GM21576 (cell line): ENCODE measurements at regions not wholly inside any gene's neighbourhood (a gene's known extent, or its start where the extent isn't known, plus 50 kb on each side); places are given as distances from the start of the nearest gene placed in this dataset.

ENCODE experiments used
- ATAC-seq: cut with Tn5 transposase; IDR thresholded peaks from one replicate; pipeline ENCODE4 v1.9.1; 2021; ENCODE audit warnings: mild to moderate bottlenecking, moderate library complexity; ENCODE audit not compliant: unreplicated experiment

- ATAC-seq: no peak
Measured at GRCh38 chr6:97790926-97791590, 508.0 kb upstream of the MMS22L start.

- ATAC-seq: no peak
Measured at GRCh38 chr6:97805596-97805995, 522.6 kb upstream of the MMS22L start.

GRCh38 chr6:97812940-97813339, 529.9 kb upstream of the MMS22L start:
- no peak for ATAC-seq

GRCh38 chr6:97813889-97814567, 531.0 kb upstream of the MMS22L start:
- no peak for ATAC-seq

GRCh38 chr6:97815301-97815812, 532.3 kb upstream of the MMS22L start:
- no peak for ATAC-seq

GRCh38 chr6:97816526-97816925, 533.5 kb upstream of the MMS22L start:
- no peak for ATAC-seq

- no peak for ATAC-seq
Measured at GRCh38 chr6:97819710-97820109, 536.7 kb upstream of the MMS22L start.

- ATAC-seq: no peak
Measured at GRCh38 chr6:97820400-97820799, 537.4 kb upstream of the MMS22L start.

GRCh38 chr6:97822632-97823031, 539.6 kb upstream of the MMS22L start:
- ATAC-seq: no peak

- no peak for ATAC-seq
Measured at GRCh38 chr6:97841763-97842162, 558.7 kb upstream of the MMS22L start.

- ATAC-seq: no peak
Measured at GRCh38 chr6:97842521-97842920, 559.5 kb upstream of the MMS22L start.

- ATAC-seq: no peak
Measured at GRCh38 chr6:97849390-97849789, 566.4 kb upstream of the MMS22L start.

GRCh38 chr6:97850458-97851212, 567.6 kb upstream of the MMS22L start:
- ATAC-seq: no peak

- no peak for ATAC-seq
Measured at GRCh38 chr6:97863697-97864096, 580.7 kb upstream of the MMS22L start.

- no peak for ATAC-seq
Measured at GRCh38 chr6:97864366-97864765, 581.4 kb upstream of the MMS22L start.

GRCh38 chr6:97864826-97865225, 581.8 kb upstream of the MMS22L start:
- no peak for ATAC-seq

- ATAC-seq: no peak
Measured at GRCh38 chr6:97865612-97866011, 582.6 kb upstream of the MMS22L start.

- ATAC-seq: no peak
Measured at GRCh38 chr6:97866616-97867015, 583.6 kb upstream of the MMS22L start.

GRCh38 chr6:97867177-97867576, 584.2 kb upstream of the MMS22L start:
- no peak for ATAC-seq

- no peak for ATAC-seq
Measured at GRCh38 chr6:97870273-97870672, 587.3 kb upstream of the MMS22L start.

GRCh38 chr6:97876711-97877110, 593.7 kb upstream of the MMS22L start:
- no peak for ATAC-seq

- no peak for ATAC-seq
Measured at GRCh38 chr6:97882755-97883154, 599.7 kb upstream of the MMS22L start.
